DND-41 (cell line): ENCODE measurements at regions not wholly inside any gene's neighbourhood (a gene's known extent, or its start where the extent isn't known, plus 50 kb on each side); places are given as distances from the start of the nearest gene placed in this dataset.

Experiments
- ATAC-seq: fragments of 200-7000 bp; cut with Tn5 transposase; 3 replicates; pipeline ENCODE4 v1.9.1; 2021; ENCODE audit warnings: low read depth; ENCODE audit not compliant: insufficient read depth
- DNase-seq: peaks from one replicate; pipeline ENCODE4 v3.0.0-alpha.2; 2020
- H2AFZ ChIP-seq: 2 replicates; pipeline ENCODE4 v1.6.0; 2012; ENCODE audit warnings: low read depth, low read length
- H3K27ac ChIP-seq: 2 replicates; pipeline ENCODE4 v1.5.1; 2012; ENCODE audit warnings: low read length, inconsistent platforms
- H3K27me3 ChIP-seq: fragments of 200-600 bp; sonication (generic); 2 replicates; pipeline ENCODE4 v1.6.0; 2012; ENCODE audit warnings: low read length, mild to moderate bottlenecking, inconsistent platforms; ENCODE audit not compliant: insufficient read depth, poor library complexity
- H3K36me3 ChIP-seq: 2 replicates; pipeline ENCODE4 v1.5.1; 2012; ENCODE audit warnings: low read length, inconsistent platforms; ENCODE audit not compliant: insufficient read depth
- H3K4me1 ChIP-seq: 2 replicates; pipeline ENCODE4 v1.5.1; 2012; ENCODE audit warnings: mild to moderate bottlenecking, low read length; ENCODE audit not compliant: insufficient read depth
- H3K4me2 ChIP-seq: 2 replicates; pipeline ENCODE4 v1.6.0; 2012; ENCODE audit warnings: mild to moderate bottlenecking, moderate library complexity, low read length, inconsistent platforms; ENCODE audit not compliant: insufficient read depth
- H3K4me3 ChIP-seq, 2 experiments: fragments of 200-600 bp in 1 of 2; shearing (Covaris generic) in 1 of 2; 2 replicates each; pipeline ENCODE4 v1.5.1; 2012 to 2016; ENCODE audit warnings: inconsistent platforms in 2 of 2, low read length in 2 of 2, mild to moderate bottlenecking in 2 of 2, low read depth in 1 of 2, moderate library complexity in 1 of 2
- H3K79me2 ChIP-seq: 2 replicates; pipeline ENCODE4 v1.6.0; 2012; ENCODE audit warnings: low read length, inconsistent platforms; ENCODE audit not compliant: insufficient read depth
- H3K9ac ChIP-seq: 2 replicates; pipeline ENCODE4 v1.6.0; 2012; ENCODE audit warnings: low read depth, mild to moderate bottlenecking, inconsistent platforms, low read length, moderate library complexity
- H3K9me3 ChIP-seq: 2 replicates; pipeline ENCODE4 v1.5.1; 2012; ENCODE audit warnings: low read length, moderate library complexity, mild to moderate bottlenecking, inconsistent platforms; ENCODE audit not compliant: insufficient read depth, severe bottlenecking
- H4K20me1 ChIP-seq: 2 replicates; pipeline ENCODE4 v1.6.0; 2012; ENCODE audit warnings: low read length; ENCODE audit not compliant: insufficient read depth
- EZH2 ChIP-seq: IDR thresholded peaks from 3 replicates; pipeline ENCODE4 v1.6.1; 2012; ENCODE audit warnings: borderline replicate concordance, low read depth, mild to moderate bottlenecking, moderate library complexity, low read length, inconsistent platforms; ENCODE audit not compliant: severe bottlenecking
- TF ChIP-seq, protein P1 (sequence below): IDR thresholded peaks from 2 replicates; pipeline ENCODE4 v1.5.1; 2012; ENCODE audit warnings: borderline replicate concordance, low read length, moderate library complexity, mild to moderate bottlenecking; ENCODE audit not compliant: poor library complexity, severe bottlenecking; ENCODE audit errors: extremely low read depth

DNA sequence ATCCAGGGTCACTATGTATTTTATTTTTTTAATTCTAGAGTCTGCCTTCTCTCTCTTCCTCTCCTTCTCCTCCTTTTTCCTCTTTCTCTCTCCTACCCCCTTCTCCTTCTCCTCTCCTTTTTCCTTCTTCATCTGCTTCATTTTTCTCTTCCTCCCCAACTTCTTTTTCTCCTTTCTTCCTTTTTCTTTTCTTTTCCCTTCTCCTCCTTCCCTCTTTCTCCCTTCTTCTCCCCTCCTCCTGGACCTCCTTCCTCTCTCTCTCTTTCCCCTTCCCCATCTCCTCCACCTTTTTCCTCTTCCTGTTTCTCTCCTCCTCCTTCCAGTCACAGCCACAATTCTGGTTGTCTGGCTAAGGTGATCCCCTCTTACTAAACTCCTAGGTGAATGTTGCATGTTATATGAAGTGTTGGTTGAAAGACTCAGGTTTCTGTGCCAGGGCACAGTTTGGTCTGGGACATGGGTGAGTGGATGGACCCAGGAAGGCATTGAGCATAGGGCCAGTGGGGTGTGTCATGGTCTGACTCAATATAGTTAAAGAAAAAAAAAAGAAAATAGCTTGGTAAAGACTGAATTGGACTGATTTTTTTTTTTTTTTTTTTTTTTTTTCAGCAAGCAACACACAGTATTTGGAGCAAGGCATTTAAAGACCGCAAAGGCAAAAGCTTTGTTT, 266.9 kb downstream of the TGFB2 start:
- no peaks in the 10 kb centered on the region for H3K79me2 ChIP-seq
- TF ChIP-seq, protein P1, sequence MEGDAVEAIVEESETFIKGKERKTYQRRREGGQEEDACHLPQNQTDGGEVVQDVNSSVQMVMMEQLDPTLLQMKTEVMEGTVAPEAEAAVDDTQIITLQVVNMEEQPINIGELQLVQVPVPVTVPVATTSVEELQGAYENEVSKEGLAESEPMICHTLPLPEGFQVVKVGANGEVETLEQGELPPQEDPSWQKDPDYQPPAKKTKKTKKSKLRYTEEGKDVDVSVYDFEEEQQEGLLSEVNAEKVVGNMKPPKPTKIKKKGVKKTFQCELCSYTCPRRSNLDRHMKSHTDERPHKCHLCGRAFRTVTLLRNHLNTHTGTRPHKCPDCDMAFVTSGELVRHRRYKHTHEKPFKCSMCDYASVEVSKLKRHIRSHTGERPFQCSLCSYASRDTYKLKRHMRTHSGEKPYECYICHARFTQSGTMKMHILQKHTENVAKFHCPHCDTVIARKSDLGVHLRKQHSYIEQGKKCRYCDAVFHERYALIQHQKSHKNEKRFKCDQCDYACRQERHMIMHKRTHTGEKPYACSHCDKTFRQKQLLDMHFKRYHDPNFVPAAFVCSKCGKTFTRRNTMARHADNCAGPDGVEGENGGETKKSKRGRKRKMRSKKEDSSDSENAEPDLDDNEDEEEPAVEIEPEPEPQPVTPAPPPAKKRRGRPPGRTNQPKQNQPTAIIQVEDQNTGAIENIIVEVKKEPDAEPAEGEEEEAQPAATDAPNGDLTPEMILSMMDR: no peak
- no peak for TF ChIP-seq EZH2
- no peak overlapping the region for H2AFZ ChIP-seq
- no peak overlapping the region for H3K4me3 ChIP-seq
- H3K36me3 ChIP-seq: no peaks in the 10 kb centered on the region
- no peak overlapping the region for H3K4me2 ChIP-seq
- no peak overlapping the region for H3K27ac ChIP-seq
- DNase-seq (no peak), ATAC-seq (no peak)
- H3K9ac ChIP-seq: no peak overlapping the region
- no peaks in the 10 kb centered on the region for H3K4me1 ChIP-seq
- no peaks in the 10 kb centered on the region for H3K9me3 ChIP-seq
- H3K27me3 ChIP-seq: no peaks in the 10 kb centered on the region
- no peaks in the 10 kb centered on the region for H4K20me1 ChIP-seq

DNA sequence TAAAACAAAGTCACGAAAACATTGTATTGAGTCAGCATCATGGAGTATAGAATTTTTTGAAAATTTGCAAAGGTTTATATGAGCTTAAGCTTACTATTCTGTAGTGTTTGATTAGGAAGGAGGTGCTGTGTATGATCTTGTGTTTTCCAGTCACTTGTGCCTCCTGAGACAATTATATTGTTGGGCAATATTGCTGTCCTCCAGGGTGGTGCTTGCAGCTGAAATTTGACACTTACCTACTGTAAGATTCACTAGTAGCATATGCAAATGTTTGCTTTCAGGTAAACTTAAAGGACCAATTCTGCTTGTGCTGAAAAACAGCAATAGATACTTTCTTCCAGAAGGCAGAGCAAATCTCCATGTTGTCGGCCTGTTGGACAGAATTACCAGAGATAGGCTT, 268.0 kb downstream of the TGFB2 start:
- Histone ChIP-seq H3K4me2 (no peak overlapping the region), H3K27ac (no peak overlapping the region), H2AFZ (no peak overlapping the region), H3K36me3 (no peaks in the 10 kb centered on the region), H3K4me3 (no peak overlapping the region), H3K27me3 (no peaks in the 10 kb centered on the region), H3K9me3 (no peaks in the 10 kb centered on the region), H3K4me1 (no peaks in the 10 kb centered on the region), H4K20me1 (no peaks in the 10 kb centered on the region), H3K9ac (no peak overlapping the region), H3K79me2 (no peaks in the 10 kb centered on the region)
- TF ChIP-seq, protein P1: no peak
- no peak for TF ChIP-seq EZH2
- no peak for DNase-seq
- no peak for ATAC-seq

DNA sequence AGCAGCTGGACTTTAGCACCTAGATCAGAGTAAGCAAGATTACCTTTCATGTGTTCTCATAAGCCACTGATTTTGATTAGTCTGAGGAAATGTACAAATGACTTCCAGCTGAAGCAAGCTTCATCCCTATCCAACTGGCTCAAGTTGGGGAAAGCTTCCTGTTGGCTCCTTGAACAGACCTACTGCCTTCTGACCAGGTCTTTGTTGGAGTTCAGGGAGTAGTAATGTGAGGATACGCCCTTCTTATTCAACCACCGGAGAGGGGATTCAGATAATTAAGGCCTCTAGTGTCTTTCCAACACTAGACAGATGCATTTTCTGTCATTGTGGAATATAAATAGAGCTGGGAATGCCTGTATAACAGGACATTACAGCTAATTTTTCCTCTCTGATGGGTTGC, 268.9 kb downstream of the TGFB2 start:
- Histone ChIP-seq H3K4me1 (no peaks in the 10 kb centered on the region), H4K20me1 (no peaks in the 10 kb centered on the region), H2AFZ (no peak overlapping the region), H3K4me3 (no peak overlapping the region), H3K27me3 (no peaks in the 10 kb centered on the region), H3K36me3 (no peaks in the 10 kb centered on the region), H3K27ac (no peak overlapping the region), H3K4me2 (no peak overlapping the region), H3K9ac (no peak overlapping the region), H3K79me2 (no peaks in the 10 kb centered on the region), H3K9me3 (no peaks in the 10 kb centered on the region)
- DNase-seq (no peak), ATAC-seq (no peak)
- TF ChIP-seq EZH2: no peak
- TF ChIP-seq, protein P1: no peak
